ENCODE measurements at regions not wholly inside any gene's neighbourhood (a gene's known extent, or its start where the extent isn't known, plus 50 kb on each side); places are given as distances from the start of the nearest gene placed in this dataset.

DNA sequence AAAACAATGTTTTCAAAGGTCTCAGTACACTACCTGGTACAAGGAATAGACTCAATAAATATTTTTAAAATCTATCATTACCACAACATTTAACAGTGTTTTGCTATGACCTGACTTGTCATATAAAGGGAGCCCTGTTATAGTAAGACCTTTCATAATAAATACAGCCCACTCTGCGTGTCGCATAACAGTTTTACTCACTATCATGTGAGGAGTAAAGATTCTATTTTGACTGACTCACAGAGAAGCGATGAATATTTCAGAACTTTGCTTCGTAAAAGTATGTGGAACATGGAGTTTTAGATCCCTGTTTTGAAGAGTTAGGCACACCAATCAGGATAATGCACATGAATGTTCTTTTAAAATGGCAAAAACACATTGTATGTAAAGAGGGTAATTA lies 531.2 kb downstream of the KCNA4 start:
- Mint-ChIP-seq H3K9me3 (ENCODE audit: unreplicated experiment) (no peaks in the 10 kb centered on the region), H3K4me3 (ENCODE audit: unreplicated experiment) (no peak overlapping the region), H3K27ac (ENCODE audit: unreplicated experiment) (no peak overlapping the region), H3K27me3 (ENCODE audit: unreplicated experiment) (no peaks in the 10 kb centered on the region), H3K4me1 (ENCODE audit: unreplicated experiment) (no peaks in the 10 kb centered on the region), H3K36me3 (ENCODE audit: low read depth, unreplicated experiment) (no peaks in the 10 kb centered on the region)
- no peak for DNase-seq (ENCODE audit: low spot score)
- TF ChIP-seq, protein P1, sequence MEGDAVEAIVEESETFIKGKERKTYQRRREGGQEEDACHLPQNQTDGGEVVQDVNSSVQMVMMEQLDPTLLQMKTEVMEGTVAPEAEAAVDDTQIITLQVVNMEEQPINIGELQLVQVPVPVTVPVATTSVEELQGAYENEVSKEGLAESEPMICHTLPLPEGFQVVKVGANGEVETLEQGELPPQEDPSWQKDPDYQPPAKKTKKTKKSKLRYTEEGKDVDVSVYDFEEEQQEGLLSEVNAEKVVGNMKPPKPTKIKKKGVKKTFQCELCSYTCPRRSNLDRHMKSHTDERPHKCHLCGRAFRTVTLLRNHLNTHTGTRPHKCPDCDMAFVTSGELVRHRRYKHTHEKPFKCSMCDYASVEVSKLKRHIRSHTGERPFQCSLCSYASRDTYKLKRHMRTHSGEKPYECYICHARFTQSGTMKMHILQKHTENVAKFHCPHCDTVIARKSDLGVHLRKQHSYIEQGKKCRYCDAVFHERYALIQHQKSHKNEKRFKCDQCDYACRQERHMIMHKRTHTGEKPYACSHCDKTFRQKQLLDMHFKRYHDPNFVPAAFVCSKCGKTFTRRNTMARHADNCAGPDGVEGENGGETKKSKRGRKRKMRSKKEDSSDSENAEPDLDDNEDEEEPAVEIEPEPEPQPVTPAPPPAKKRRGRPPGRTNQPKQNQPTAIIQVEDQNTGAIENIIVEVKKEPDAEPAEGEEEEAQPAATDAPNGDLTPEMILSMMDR (IDR thresholded peaks at IDR 0.05; ENCODE audit: unreplicated experiment): no peak

DNA sequence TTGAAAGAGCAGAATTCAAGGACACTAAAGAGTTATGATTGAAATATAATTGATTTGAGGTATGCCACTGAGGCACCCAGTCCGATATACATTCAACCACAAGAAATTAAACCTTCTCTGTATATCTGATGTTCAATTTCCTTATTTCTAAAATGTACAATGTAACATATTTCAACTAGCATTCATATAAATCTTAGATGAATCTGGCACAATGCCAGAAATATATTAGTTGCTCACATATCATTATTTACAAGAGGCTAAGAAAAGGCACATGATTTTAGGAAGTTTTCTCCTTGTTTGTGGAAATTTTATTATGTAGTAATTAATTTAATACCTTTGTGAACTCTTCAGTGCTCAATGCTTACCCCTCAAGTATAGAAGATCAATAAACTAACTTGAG lies 532.3 kb downstream of the KCNA4 start:
- Mint-ChIP-seq H3K36me3 (ENCODE audit: low read depth, unreplicated experiment) (no peaks in the 10 kb centered on the region), H3K4me1 (ENCODE audit: unreplicated experiment) (no peaks in the 10 kb centered on the region), H3K27ac (ENCODE audit: unreplicated experiment) (no peak overlapping the region), H3K4me3 (ENCODE audit: unreplicated experiment) (no peak overlapping the region), H3K27me3 (ENCODE audit: unreplicated experiment) (no peaks in the 10 kb centered on the region), H3K9me3 (ENCODE audit: unreplicated experiment) (no peaks in the 10 kb centered on the region)
- TF ChIP-seq, protein P1 (IDR thresholded peaks at IDR 0.05; ENCODE audit: unreplicated experiment): no peak
- DNase-seq (ENCODE audit: low spot score): no peak

DNA sequence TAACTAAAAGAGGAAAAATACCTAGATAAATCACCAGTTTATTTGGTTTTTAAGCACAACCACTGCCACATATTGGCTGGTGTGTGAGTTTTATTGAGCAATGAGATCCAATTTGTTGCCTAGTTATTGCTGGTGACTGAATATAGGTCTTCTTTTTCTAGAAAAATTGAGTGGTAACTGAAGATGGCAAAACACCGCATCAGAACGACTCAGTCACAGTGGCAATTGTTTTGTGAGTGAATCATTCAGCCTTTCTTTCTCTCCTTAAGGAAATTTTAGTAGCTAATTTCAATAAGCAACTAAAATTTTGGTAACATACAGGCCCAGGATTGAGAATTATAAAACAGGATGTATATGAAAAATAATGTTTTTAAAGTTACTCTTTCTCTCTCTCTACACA lies 533.0 kb downstream of the KCNA4 start:
- Mint-ChIP-seq H3K27me3 (ENCODE audit: unreplicated experiment) (no peaks in the 10 kb centered on the region), H3K36me3 (ENCODE audit: low read depth, unreplicated experiment) (no peaks in the 10 kb centered on the region), H3K27ac (ENCODE audit: unreplicated experiment) (no peak overlapping the region), H3K4me1 (ENCODE audit: unreplicated experiment) (no peaks in the 10 kb centered on the region), H3K9me3 (ENCODE audit: unreplicated experiment) (no peaks in the 10 kb centered on the region), H3K4me3 (ENCODE audit: unreplicated experiment) (no peak overlapping the region)
- no peak for DNase-seq (ENCODE audit: low spot score)
- TF ChIP-seq, protein P1 (IDR thresholded peaks at IDR 0.05; ENCODE audit: unreplicated experiment): no peak

DNA sequence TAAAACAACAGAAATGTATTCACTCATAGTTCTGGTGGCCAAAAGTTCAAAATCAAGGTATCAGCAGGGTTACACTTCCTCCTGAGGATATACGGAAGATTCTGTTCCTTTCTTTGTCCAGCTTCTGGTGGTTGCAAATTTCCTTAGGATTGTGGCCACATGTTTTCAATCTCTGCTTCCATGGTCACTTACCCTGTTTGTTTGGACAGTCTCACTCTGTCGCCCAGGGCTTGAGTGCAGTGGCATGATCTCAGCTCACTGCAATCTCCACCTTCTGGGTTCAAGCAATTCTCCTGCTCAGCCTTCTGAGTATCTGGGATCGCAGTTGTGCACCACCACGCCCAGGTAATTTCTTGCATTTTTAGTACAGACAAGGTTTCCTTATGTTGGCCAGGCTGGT lies 534.3 kb downstream of the KCNA4 start:
- Mint-ChIP-seq H3K4me3 (ENCODE audit: unreplicated experiment) (no peak overlapping the region), H3K9me3 (ENCODE audit: unreplicated experiment) (no peaks in the 10 kb centered on the region), H3K27me3 (ENCODE audit: unreplicated experiment) (no peaks in the 10 kb centered on the region), H3K4me1 (ENCODE audit: unreplicated experiment) (no peaks in the 10 kb centered on the region), H3K36me3 (ENCODE audit: low read depth, unreplicated experiment) (no peaks in the 10 kb centered on the region), H3K27ac (ENCODE audit: unreplicated experiment) (no peak overlapping the region)
- TF ChIP-seq, protein P1 (IDR thresholded peaks at IDR 0.05; ENCODE audit: unreplicated experiment): no peak
- DNase-seq (ENCODE audit: low spot score): peak; percentile 4

DNA sequence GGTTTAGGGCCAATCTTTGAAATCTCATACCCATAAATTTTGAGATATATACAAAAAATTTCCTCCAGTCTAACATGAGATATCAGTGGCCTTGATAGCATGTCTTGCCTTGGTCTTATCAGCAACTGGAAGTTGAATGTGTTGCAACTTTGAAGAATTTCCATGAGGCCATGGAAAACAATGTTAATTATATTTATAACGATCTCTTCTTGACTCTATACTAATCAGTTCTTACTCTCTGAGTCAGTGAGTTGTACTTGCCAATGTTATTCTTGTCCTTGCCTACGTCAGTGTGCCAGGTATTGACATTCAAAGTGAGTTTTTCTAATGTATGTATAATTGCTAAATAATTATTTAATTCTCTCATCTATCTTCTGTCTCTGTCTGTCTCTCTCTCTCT lies 535.1 kb downstream of the KCNA4 start:
- H3K4me1 Mint-ChIP-seq (ENCODE audit: unreplicated experiment): no peaks in the 10 kb centered on the region
- no peaks in the 10 kb centered on the region for H3K9me3 Mint-ChIP-seq (ENCODE audit: unreplicated experiment)
- H3K27me3 Mint-ChIP-seq (ENCODE audit: unreplicated experiment): no peaks in the 10 kb centered on the region
- no peak for DNase-seq (ENCODE audit: low spot score)
- H3K4me3 Mint-ChIP-seq (ENCODE audit: unreplicated experiment): no peak overlapping the region
- H3K27ac Mint-ChIP-seq (ENCODE audit: unreplicated experiment): no peak overlapping the region
- TF ChIP-seq, protein P1 (IDR thresholded peaks at IDR 0.05; ENCODE audit: unreplicated experiment): no peak
- H3K36me3 Mint-ChIP-seq (ENCODE audit: low read depth, unreplicated experiment): no peaks in the 10 kb centered on the region

Measured in endothelial cell (in vitro differentiated cells).